HG02610 (cell line): ENCODE measurements at regions not wholly inside any gene's neighbourhood (a gene's known extent, or its start where the extent isn't known, plus 50 kb on each side); places are given as distances from the start of the nearest gene placed in this dataset.

Source experiments
- ATAC-seq: cut with Tn5 transposase; IDR thresholded peaks from one replicate; pipeline ENCODE4 v1.9.1; 2021; ENCODE audit warnings: mild to moderate bottlenecking, moderate library complexity; ENCODE audit not compliant: unreplicated experiment

DNA sequence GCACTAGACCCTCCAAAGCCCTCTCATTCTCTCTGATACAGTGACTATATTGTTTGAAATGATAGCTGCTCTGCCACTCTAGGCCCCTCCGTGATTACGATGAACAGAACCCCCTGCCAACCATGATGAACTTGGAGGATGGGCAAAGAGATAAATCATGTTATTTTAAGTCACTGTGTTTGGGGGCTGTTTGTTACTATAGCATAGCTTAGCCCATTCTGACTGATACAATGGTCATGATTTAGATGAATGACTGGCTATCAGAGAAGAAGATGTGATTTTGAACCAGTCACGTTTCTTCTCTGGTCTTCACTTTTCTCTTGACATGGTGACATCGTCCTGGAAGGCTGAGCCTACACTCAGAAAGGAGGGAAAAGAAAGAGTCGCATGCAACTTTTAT is 95.4 kb upstream of the HABP2 start:
- ATAC-seq = no peak

DNA sequence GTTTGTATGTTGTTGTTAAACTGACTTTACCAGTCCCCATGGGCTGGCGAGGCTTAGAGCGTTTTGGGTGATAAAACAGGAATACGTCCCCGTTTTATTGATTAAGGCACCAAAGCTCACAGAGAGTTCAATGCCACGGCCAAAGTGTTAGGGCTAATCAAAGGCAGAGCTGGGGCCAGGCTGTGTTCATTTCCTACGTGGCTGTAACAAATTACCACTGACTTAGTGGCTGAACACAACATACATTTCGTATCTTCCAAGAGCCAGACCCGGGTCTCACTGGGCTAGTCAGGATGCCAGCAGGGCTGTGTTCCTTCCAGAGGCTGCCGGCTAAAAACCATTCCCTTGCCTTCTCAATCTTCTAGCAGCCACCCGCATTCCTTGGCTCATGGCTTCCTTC is 94.4 kb upstream of the HABP2 start:
- no peak for ATAC-seq

DNA sequence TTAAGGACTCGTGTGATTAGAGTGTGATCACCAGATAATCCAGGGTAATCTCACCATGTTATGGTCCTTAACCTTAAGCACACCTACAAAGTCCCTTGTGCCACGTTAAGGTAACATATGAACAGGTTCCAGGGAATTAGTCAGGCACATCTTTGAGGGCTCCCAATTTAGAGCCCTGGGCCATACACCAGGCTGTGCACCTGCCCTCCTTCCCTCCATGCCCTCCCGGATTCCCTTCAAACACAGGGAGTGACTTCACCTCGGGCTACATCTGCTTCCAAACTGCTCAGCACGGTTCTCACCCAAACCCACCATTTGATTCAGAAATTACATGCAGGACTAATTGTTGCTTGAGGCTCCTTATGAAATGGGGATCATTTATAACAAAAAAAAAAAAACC is 93.9 kb upstream of the HABP2 start:
- ATAC-seq = no peak

DNA sequence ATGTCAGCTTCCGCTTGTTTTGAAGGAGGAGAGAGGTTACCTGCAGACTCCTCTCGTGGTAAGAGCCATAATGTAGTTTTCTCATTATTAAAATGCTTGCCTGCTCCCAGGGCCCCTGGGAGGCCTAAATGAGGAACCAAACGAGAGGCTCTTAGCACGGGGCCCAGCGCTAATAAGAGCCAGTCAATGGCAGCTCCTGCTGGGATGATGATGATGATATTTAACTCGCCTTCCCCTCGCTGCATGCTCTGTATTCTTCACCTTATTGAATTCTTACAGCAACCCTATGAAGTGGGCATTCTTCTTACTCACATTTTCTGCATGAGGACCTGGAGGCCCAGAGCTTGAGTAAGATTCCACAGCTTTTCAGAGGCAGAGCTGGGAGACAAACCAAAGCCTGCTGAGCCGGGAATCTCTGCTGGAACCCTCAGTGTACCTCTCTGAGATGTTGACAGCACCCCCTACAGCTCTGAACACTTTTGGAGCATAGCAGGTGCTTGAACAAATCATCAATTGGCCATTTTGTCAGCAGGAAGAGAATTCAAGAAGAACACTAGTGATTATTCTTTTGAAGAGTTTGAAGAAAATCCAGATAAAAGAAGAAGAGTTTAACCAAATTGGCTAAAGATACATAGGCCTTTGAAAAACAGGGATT is 93.1 kb upstream of the HABP2 start:
- no peak for ATAC-seq

DNA sequence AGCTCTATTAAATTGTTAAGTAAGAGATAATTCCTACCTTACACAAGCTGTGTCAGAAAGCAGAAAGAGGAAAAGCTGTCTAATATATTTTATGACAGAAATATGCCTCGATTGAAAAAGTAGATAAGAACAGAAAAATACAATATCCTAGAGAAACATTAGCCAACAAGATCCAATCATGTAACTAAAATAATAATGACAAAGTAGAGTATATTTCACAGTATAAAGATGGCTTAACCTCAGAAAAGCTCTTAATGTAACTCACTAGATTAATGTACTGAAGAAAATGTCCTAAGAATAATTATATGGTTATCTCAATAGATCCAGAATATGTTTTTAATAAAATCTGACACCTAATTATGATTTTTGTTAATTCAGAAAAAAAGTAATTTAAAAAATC is 89.8 kb upstream of the HABP2 start:
- no peak for ATAC-seq

DNA sequence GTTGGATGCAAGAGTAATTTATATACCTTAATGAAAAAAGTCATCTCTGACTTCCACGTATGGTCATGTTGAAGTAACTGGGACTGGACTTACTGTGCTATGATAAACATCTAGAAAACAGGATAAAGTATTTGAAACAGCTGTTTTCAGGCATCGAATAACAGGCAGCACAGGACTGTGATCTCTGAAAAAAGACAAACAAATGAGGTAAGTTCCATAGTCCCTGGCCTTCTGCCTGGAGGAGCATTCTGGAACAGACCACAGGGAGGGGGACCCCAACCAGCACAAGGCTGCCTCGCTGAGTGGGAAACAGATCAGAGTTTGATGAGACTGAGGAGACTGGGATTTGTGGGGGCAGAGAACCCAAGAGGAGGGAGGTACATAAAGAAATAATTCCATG is 89.1 kb upstream of the HABP2 start:
- ATAC-seq = no peak

DNA sequence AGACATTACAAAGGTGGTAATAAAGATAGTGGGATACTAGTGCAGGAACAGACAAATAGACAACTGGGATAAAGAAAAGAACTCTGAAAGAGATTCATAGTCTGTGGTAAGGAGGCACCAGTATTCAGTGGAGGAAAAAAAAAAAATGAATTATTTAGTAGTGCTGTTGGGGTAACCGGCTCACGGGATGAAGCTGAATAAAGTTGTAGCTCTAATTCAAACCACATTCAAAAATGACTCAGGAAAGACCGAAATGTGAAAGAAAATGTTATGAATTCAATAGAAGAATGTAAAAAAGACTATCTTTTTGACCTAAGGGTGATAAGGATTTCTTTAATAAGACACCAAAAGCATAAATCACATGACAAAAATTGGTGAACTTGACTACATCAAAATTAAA is 83.1 kb upstream of the HABP2 start:
- ATAC-seq = no peak

DNA sequence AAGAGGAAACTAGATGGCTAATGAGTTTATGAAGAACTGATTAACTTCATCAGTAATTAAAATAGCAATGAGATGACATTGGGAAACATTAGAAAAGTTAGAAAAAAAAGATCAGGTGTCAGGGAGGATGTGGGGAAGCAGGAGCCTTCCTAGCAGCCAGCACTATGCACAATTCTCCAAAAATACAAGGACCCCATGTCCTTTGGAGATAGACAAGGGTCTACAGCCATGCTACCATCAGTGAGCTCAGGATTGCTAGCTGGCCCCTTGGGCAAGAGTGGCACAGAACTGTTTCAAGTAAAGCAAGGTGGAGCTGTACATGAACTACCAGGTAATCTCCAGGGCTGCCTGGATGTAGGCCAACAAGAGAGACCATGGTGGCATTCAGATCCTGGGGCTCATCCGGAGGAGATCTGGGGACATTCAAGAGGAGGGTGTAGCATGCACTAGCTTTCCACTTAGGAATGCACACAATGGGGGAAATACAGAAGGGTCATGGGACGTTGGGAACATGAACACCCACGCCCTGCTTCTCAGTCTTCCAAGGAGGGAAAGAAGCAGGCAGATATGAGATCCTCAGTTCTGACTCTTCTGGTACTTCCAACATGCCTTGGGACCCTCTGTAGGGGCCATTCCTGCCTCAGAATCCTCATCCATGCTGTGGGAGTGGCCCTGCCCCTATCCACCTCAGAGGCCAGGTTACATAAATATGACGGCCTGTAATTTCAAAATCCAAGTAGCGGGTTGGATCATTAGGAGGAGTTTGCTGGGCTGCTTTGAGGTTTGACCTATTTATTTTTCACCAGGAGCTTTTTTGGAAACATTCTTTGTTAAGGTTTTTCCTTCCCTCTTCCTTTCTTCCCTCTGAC is 82.2 kb upstream of the HABP2 start:
- no peak for ATAC-seq

DNA sequence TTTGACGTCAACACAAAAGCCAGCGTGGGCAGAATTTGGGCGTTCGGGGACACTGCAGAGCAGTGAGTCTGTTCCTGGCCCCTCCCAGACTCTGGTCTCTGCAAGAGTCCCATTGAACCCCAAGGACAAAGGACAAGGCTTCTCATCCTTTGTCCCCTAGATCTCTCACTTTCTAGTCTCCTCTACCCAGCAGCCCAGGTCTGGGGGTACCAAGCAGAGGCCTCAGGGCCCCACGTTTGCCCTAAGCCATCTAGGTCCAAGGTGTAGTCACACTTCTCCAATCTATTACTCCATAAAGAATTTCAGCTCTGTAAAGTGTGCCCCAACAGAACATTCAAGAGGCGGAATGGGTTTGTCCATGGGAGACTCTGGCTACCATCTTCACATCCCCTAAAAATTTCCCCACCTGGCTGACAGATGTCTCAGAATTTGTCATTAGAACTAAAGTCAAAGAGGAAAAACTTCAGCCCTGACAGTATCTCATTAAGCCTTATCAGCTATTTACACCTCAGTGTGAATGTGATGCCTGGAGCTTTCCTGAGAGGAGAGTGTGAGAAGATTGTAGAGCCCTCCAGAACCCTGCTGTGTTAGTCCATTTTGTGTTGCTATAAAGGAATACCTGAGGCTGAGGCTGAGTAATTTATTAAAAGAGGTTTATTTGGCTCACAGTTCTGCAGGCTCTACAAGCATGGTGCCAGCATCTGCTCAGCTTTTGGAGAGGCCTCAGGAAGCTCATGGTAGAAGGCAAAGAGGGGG is 81.4 kb upstream of the HABP2 start:
- no peak for ATAC-seq

DNA sequence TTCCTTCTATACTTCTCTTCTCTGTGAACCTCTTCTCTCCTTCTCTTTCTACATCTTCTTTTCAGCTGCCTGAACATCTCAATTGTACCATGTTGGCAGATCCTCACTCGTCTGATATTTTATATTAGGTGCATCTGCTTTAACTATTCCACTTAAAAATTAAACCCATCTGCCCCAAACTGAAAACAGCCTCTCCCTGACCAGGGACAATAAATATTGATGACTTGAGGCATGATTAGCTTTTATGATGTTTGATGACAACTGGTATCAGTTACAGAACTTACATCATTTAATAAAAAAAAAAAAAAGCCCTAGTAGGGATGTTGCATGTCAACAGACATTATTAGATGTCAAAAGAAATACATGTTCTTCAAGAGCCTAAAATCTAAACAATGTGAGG is 79.8 kb upstream of the HABP2 start:
- ATAC-seq = no peak

DNA sequence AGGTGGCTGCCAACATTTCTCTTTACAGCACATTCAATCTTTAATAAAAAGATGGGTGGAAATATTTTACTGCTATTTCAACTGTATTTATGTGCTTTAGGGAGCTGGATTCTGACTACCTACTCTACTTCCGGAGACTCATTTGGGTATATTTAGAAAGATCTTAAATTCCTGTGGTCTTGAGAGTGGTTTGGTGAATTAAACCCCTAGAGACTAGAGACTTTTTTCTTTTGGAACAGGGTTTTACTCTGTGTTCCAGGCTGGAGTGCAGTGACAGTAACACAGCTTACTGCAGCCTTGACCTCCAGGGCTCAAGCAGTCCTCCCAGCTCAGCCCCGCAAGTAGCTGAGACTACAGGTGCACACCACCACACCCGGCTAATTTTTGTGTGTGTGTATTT is 79.0 kb upstream of the HABP2 start:
- no peak for ATAC-seq

DNA sequence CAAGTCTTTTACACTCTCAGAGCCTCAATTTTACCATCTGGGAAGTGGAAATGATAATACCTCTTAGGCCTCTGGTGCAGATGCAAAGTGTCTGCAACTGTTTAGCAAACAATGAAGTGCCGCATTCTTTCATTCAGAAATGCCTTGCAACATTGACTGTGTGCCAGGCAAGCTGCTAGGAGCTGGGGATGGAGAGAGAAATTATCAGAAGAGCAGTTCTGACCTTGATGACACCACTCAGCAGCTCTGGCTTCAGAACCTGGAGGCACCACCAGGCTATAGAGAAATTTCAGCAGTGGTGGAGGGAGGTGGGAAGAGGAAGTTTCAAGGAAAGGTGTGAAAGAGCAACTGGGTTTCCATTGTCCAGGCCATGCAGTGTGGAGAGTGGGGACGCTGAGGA is 78.1 kb upstream of the HABP2 start:
- no peak for ATAC-seq

DNA sequence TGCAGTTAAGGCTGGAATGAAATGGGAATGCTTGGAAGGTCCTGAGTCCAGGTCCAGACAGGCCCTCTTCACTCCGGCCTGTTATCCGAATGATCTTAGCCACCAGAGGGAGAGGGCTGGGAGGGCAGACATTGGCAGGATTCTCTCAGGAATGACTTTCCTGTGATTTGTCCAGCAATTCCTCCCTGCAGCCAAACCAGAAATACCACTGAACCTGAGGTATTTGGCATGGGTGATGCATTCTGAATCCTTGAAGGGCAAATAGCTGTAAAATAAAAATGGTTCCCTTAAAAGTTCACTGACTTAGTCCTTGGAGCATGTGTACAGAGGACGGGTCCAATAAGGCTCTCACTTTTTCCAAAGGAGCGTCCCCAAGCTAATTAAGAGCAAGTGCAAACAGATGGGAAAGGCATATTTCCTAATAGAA is 77.5 kb upstream of the HABP2 start:
- no peak for ATAC-seq

DNA sequence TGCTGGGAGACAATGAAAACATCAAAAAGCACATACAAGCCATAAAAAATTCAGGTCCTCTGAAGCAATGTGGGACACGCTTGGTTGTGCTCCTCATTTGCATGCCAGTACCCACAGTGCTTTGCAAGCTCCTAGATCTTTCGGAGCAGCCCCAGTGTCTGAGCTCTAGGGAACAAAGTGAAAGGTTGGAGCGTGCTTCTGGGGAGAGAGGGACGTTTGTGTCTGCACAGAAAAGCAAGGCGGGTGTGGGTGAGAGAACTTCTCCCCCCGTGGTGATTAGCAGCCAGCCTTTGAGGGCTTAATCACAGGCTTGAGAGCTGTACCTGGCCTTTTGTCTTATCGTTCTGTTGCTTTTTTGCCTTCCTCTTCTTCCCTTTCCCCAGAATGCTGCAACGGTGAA is 76.7 kb upstream of the HABP2 start:
- ATAC-seq = no peak

DNA sequence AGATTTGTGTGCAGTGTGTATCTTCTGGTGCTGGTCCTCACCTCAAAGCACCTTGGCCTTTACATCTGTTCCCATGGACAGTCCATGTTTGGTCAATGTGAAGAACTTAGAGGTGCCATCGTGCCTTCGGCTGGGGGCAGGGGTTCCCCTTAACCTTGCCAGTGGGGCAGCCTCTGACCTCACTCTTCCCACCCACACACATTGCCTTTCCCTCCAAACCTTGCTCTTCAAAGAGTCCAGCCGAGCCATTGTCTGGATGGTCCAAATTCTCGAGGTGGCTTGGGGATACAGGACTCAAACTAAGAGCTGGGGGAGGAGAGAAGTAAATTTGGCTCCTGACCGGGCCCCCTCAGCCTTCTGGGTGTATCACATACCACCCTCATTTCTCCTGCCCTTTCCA is 76.2 kb upstream of the HABP2 start:
- no peak for ATAC-seq

DNA sequence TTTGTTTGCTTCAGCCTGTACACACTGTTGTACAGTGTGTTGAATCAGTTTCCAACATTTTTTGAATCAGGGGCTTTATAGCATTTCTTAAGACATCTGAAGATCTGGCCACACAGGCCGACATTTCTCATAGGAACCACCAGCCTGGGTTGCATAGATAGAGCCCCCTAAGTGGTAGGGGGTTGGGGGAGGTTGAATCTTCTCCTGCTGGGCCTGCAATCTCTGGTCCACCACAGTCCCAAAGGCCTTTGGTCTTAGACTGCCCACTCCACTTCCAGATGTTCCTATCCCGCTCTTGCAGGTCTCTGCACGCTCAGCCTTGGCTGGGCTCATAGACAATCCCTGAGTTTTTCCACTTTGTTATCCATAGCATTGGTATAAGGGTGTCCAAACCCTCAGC is 75.4 kb upstream of the HABP2 start:
- ATAC-seq = no peak

DNA sequence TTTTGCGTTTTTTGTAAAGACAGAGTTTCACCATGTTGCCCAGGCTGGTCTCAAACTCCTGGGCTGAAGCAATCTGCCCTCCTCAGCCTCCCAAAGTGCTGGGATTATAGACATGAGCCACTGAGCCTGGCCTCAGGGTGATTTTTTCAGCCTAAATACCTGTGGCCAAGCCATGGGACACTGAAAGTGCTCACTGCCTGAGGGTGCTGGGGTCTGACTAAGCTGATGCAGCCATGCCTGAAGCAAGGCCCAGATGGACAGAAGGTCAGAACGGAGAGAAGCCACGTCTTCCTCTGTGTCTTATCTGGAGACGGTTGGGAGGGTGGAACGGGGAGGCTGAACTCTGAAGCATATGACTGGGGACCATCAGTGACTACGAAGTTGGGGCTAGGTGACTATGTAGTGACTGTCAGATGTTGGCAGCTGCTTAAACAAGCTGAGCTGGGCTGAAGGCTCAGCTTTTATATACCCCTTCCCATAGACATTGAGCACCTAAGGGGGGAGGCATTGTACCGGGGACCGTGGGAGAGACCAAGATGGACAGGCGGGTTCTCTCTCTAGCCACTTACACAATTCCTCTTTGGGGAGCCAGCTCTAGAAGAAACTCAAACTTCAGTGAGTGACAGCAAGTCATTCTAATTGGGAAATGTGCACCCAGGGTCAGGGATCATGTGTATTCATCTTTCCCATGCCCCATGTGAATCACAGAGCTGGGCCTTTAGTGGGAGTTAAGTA is 73.3 kb upstream of the HABP2 start:
- no peak for ATAC-seq

DNA sequence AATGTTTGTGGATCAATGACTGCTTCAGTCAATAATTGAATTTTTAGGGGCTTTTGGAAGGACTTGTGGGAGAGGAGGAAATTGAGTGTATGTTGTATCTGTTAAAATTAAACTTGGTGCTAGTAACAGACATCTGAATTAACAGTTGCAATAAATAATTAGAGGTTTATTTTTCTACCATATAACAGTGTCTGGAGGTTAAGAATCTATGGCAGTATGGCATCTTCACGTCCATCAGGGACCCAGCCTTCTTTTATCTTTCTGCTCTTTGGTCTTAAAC is 72.8 kb upstream of the HABP2 start:
- no peak for ATAC-seq

DNA sequence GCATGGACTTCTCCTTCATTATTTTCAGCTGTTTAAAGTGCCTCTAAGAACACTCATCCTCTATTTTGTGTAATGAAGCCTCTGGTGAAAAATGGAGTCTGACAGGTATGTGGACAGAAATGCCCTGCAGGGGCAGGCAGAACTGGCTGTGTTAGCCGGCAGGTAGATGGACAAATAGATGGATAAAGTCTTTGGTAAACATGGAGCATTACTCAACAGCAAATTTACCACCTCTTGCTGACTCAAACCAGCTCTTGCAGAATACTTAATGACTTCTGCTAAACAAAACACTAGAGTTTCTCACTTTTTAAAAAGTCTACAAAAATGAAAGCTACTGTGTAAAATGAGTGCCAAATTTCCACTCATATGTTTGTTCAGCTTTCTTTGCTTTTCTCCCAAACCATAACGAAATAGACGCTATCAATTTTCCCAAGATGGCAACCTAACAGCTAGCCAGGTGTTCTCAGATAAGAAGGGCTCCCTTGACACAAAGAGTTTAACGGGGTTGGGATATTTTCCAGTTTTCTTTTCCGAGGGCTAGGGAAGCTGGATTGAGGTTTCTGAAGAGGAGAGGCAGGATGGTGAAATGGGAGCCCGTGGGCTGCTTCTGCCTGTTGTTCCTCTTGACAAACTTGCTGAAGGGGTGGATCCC is 71.9 kb upstream of the HABP2 start:
- no peak for ATAC-seq

DNA sequence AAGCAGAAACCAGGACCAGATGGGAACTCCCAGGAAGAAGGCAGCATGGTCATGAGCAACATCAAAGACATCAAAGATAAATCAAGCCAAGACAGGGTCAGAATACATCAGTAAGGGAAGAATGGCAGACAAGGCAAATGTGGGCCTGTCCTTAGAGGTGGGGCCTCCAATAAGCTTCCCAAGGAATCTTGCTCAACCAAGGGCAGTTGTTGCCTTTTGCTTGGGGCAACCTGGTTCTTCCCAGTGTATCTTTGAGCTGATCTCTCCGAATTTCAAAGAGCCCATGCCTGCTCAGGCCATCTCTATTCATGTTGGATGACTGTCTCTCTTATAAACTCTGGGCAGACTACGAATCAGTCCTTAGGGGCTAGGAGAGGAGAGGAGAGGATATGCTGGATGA is 68.4 kb upstream of the HABP2 start:
- no peak for ATAC-seq

DNA sequence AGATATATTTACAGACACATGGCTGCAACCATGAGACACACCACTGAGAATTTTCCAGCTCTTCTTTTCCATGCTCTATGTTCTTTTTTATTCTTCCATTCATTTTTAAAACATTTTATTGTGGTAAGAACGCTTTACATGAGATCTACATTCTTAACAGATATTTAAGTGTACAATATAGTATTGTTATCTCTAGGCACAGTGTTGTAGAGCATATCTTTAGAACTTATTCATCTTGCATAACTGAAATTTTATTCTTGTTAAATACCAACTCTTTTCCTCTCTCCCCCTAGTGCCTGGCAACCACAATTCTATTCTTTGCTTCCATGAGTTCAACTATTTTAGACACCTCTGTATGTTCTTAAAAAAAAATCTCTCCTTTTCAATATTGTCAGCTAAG is 67.1 kb upstream of the HABP2 start:
- no peak for ATAC-seq
